ENCODE measurements at regions not wholly inside any gene's neighbourhood (a gene's known extent, or its start where the extent isn't known, plus 50 kb on each side); places are given as distances from the start of the nearest gene placed in this dataset.
A peak's percentile ranks its signal among the peaks of the same experiment; 100 is the strongest.

DNA sequence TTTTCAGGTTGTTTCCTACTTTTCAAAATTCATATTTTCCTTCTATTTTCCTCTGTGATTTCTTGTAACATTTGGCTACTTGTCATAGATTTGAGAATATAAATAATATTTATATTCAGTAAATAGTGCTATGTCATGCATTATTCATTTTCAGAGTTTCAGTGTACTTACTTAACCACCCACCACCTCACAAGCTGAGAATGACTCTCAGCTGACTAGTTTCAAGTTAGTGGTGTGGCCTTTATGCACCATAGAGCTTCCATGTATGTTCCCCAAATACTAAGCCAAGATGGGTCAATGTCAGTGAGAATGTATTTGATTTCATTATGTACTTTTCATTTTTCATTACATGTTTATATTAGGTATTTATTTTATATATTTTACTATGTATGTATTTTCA is 56.9 kb upstream of the RGS1 start:
- ChIA-PET CTCF (interaction anchor here (0.6 to 1.7 kb wide), 4 partner anchors 11 to 31 kb away, joined by 3 to 4 read pairs (median 3); no protein-coding TSS in a partner anchor), POLR2A (interaction anchor here (0.5 to 1.8 kb wide), 2 partner anchors 28 to 59 kb away, joined by 4 read pairs; no protein-coding TSS in a partner anchor)
- Mint-ChIP-seq H3K9me3 (no peaks in the 10 kb centered on the region), H3K4me1 (ENCODE audit: low read depth) (peaks cover 57% of the 10 kb centered on the region), H3K36me3 (ENCODE audit: low read depth) (no peaks in the 10 kb centered on the region), H3K27ac (no peak overlapping the region), H3K4me3 (no peak overlapping the region), H3K27me3 (no peaks in the 10 kb centered on the region)
- DNase-seq = peak; percentile 46
- TF ChIP-seq, protein P1, sequence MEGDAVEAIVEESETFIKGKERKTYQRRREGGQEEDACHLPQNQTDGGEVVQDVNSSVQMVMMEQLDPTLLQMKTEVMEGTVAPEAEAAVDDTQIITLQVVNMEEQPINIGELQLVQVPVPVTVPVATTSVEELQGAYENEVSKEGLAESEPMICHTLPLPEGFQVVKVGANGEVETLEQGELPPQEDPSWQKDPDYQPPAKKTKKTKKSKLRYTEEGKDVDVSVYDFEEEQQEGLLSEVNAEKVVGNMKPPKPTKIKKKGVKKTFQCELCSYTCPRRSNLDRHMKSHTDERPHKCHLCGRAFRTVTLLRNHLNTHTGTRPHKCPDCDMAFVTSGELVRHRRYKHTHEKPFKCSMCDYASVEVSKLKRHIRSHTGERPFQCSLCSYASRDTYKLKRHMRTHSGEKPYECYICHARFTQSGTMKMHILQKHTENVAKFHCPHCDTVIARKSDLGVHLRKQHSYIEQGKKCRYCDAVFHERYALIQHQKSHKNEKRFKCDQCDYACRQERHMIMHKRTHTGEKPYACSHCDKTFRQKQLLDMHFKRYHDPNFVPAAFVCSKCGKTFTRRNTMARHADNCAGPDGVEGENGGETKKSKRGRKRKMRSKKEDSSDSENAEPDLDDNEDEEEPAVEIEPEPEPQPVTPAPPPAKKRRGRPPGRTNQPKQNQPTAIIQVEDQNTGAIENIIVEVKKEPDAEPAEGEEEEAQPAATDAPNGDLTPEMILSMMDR (IDR thresholded peaks at IDR 0.05) = no peak
- intact Hi-C loops (cut with micrococcal nuclease) = loop anchor here (5.0 kb wide), 1 partner anchor 34 kb away; no protein-coding TSS in a partner anchor
- ATAC-seq = peak; percentile 26

DNA sequence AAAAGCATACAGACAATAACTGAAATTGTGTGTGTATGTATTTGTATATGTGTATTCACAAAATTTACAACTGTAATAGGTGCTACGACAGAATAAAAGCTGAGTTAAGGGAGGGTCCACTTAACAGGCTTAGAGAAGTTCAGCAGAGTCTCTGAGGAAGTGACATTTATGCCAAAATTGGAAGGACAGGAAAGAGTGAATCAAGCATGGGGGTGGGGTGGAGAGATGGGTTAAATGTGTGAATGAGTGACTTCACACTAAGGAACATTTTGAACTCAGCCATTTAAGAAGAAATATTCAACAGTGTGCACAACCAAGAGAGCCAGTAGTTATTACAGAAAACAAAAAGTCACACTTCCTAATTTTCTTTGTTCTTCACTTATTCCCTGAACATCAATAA is 53.8 kb upstream of the RGS1 start:
- POLR2A ChIA-PET = no interaction called here
- Mint-ChIP-seq H3K27me3 (no peaks in the 10 kb centered on the region), H3K36me3 (ENCODE audit: low read depth) (no peaks in the 10 kb centered on the region), H3K4me3 (no peak overlapping the region), H3K4me1 (ENCODE audit: low read depth) (peaks cover 49% of the 10 kb centered on the region), H3K27ac (peak overlapping the region; percentile 16), H3K9me3 (no peaks in the 10 kb centered on the region)
- TF ChIP-seq, protein P1 (IDR thresholded peaks at IDR 0.05) = no peak
- ATAC-seq (peak; percentile 32), DNase-seq (peak; percentile 65)
- CTCF ChIA-PET = no interaction called here
- intact Hi-C loops (cut with micrococcal nuclease) = no loop called here

DNA sequence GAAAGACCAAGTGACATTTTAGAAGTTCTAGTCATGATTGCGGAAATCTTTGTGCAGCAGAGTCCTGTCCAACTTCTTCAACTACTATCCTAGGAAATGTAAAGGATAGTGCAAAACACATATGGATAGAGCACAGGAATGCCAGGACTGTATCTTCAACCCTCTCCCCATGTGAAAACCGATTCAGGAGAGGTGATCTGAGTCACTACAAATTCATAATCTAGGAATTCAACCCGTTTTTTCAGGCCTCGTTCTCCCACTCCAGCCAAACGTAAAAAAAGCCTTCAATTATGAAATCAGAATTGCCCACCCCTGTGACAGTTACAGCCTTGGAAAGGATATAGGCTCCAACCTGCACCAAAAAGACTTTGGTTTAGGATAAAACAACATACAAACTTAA is 52.9 kb upstream of the RGS1 start:
- Mint-ChIP-seq H3K27me3 (no peaks in the 10 kb centered on the region), H3K9me3 (no peaks in the 10 kb centered on the region), H3K4me1 (ENCODE audit: low read depth) (peaks cover 42% of the 10 kb centered on the region), H3K36me3 (ENCODE audit: low read depth) (no peaks in the 10 kb centered on the region), H3K27ac (no peak overlapping the region), H3K4me3 (no peak overlapping the region)
- CTCF ChIA-PET = no interaction called here
- ATAC-seq (no peak), DNase-seq (no peak)
- TF ChIP-seq, protein P1 (IDR thresholded peaks at IDR 0.05) = no peak
- intact Hi-C loops (cut with micrococcal nuclease) = no loop called here
- POLR2A ChIA-PET = no interaction called here

DNA sequence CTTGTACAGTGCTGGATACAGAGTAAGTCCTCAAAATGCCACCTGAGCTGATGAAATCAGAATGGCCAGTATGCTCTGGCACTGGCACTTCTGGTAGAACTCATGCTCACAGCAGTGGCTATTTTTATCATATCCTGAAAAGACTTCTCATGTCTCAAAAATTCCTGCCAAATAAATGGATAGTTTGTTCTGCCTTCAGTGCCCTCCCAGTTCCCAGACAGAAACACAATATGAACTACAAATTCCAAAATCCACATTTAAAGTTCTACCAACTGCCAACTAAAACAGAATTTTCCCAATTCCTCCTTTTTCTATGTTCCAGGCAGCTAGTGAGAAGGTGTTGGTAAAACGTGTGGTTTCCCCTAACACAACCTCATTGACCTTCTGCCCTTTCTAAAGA is 51.4 kb upstream of the RGS1 start:
- ATAC-seq (no peak), DNase-seq (no peak)
- TF ChIP-seq, protein P1 (IDR thresholded peaks at IDR 0.05) = no peak
- no peaks in the 10 kb centered on the region for H3K27me3 Mint-ChIP-seq
- H3K4me1 Mint-ChIP-seq (ENCODE audit: low read depth) = peaks cover 39% of the 10 kb centered on the region
- H3K4me3 Mint-ChIP-seq = no peak overlapping the region
- no peaks in the 10 kb centered on the region for H3K36me3 Mint-ChIP-seq (ENCODE audit: low read depth)
- ChIA-PET POLR2A (no interaction called here), CTCF (interaction anchor here (2.1 kb wide), 1 partner anchor 9 kb away, joined by 6 read pairs; no protein-coding TSS in a partner anchor)
- intact Hi-C loops (cut with micrococcal nuclease) = no loop called here
- no peaks in the 10 kb centered on the region for H3K9me3 Mint-ChIP-seq
- H3K27ac Mint-ChIP-seq = no peak overlapping the region
